ENCODE measurements at regions not wholly inside any gene's neighbourhood (a gene's known extent, or its start where the extent isn't known, plus 50 kb on each side); places are given as distances from the start of the nearest gene placed in this dataset.

DNA sequence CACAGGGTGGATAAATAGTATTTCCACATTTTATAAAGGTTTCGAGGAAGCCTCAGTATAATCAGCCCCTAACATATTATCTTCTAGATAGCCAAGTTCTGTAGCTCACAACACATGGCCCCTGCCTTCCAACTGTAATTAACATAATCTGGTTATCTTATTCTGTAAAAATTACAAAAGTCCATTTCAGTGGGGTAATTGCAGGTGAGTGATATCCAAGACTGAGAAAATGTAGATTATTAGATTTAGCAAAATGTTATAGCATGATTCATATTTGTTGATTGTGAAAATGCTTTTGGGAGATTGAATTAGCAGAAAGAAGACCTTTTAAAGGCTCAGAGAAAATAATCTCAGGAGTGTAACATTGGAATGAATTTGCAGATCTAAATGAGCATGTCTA lies 168.3 kb upstream of the GPC6 start (continued):
- TF ChIP-seq TAF1 (IDR thresholded peaks at IDR 0.05; ENCODE audit: borderline replicate concordance, low read depth, low read length) = no peak
- no peak for TF ChIP-seq RXRA (IDR thresholded peaks at IDR 0.05; ENCODE audit: borderline replicate concordance, low read depth)
- no peak for TF ChIP-seq MXI1 (IDR thresholded peaks at IDR 0.05; ENCODE audit: low read depth, low read length)
- no peak for TF ChIP-seq JUND (IDR thresholded peaks at IDR 0.05)
- no peak for TF ChIP-seq FOXJ3 (CRISPR knock-in tag; IDR thresholded peaks at IDR 0.05)
- no peak for TF ChIP-seq NRF1 (IDR thresholded peaks at IDR 0.05; ENCODE audit: low read depth, low read length)
- TF ChIP-seq GATA2 (CRISPR knock-in tag; IDR thresholded peaks at IDR 0.05) = peak; percentile 72
- no peak for TF ChIP-seq SIN3A (IDR thresholded peaks at IDR 0.05; ENCODE audit: borderline replicate concordance, low read depth, low read length)
- TF ChIP-seq, protein P1, sequence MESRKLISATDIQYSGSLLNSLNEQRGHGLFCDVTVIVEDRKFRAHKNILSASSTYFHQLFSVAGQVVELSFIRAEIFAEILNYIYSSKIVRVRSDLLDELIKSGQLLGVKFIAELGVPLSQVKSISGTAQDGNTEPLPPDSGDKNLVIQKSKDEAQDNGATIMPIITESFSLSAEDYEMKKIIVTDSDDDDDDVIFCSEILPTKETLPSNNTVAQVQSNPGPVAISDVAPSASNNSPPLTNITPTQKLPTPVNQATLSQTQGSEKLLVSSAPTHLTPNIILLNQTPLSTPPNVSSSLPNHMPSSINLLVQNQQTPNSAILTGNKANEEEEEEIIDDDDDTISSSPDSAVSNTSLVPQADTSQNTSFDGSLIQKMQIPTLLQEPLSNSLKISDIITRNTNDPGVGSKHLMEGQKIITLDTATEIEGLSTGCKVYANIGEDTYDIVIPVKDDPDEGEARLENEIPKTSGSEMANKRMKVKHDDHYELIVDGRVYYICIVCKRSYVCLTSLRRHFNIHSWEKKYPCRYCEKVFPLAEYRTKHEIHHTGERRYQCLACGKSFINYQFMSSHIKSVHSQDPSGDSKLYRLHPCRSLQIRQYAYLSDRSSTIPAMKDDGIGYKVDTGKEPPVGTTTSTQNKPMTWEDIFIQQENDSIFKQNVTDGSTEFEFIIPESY (IDR thresholded peaks at IDR 0.05; ENCODE audit: borderline replicate concordance, low read depth) = no peak

DNA sequence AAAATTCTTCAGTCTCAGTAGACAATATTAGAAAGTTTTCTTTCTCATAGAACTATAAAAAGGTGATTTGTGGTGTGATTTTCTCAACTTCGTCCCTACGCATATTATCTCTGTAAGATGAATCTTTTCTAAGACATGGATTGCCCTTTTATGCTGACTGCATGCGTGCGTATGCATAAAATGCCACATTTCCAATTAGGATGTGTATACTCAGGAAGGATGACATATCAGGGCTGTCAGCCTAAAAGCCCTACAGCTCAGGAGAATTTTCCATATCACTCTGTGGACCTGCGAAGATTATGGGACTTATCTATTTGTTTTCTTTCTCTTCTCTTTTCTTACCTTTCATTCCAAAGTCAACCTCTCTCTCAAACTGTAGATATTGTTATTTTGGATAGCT lies 166.5 kb upstream of the GPC6 start:
- Histone ChIP-seq H3K4me2 (no peak overlapping the region), H3F3A (replicated peaks; ENCODE audit: insufficient read depth) (no peaks in the 10 kb centered on the region), H3K4me1 (ENCODE audit: control insufficient read depth in 1 of 2, insufficient read depth in 2 of 2, low read depth in 1 of 2, low read length in 1 of 2) (no peaks in the 10 kb centered on the region; a peak in 1 of 4 replicates), H4K20me1 (ENCODE audit: insufficient read depth) (no peaks in the 10 kb centered on the region), H3K9me3 (no peaks in the 10 kb centered on the region), H3K36me3 (replicated peaks in 1 of 2; ENCODE audit: control insufficient read depth in 1 of 2, insufficient read depth in 2 of 2, low read length in 1 of 2) (no peaks in the 10 kb centered on the region), H3K9me2 (no peaks in the 10 kb centered on the region), H3K79me2 (ENCODE audit: insufficient read depth) (no peaks in the 10 kb centered on the region), H2AFZ (ENCODE audit: low read depth) (no peak overlapping the region), H3K27ac (ENCODE audit: low read depth in 2 of 2, low read length in 1 of 2) (no peak overlapping the region), H3K4me3 (ENCODE audit: low read depth in 2 of 2, low read length in 1 of 2) (no peak overlapping the region), H3K27me3 (ENCODE audit: insufficient read depth) (no peaks in the 10 kb centered on the region), H3K9ac (no peak overlapping the region)
- 88% methylated on average over 5 of the region's 5 CpGs for WGBS (ENCODE audit: low lambda C conversion rate)
- no peak for DNase-seq
- ChIA-PET POLR2A (no interaction called here), CTCF (interaction anchor here (1.0 kb wide), 1 partner anchor 28 kb away, joined by 3 read pairs; no protein-coding TSS in a partner anchor)
- TF ChIP-seq TCF12 (IDR thresholded peaks at IDR 0.05) (no peak), GATA2 (CRISPR knock-in tag; IDR thresholded peaks at IDR 0.05) (no peak), SIN3A (IDR thresholded peaks at IDR 0.05; ENCODE audit: borderline replicate concordance, low read depth, low read length) (no peak), MEF2A (IDR thresholded peaks at IDR 0.05; ENCODE audit: borderline replicate concordance, low read depth) (no peak)

DNA sequence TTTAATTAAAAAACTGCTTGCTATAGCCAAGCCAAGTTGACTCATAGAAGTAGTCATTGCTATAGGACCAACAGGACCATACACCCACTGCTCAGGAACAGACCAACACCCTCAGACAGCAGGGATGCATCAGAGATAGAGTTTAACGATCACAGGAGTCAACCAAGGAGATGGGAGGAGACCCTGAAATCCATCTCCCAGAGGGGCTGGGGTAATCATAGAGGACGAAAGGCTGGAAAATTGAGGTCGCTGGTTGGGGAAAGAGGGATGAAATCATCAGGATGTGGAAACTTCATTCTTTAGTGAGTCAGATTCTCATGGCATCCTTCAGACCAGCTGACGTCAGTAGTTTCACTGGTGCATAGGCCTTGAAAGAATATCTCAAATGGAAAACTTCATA lies 160.4 kb upstream of the GPC6 start:
- DNase-seq = no peak
- ChIA-PET CTCF (interaction anchor here (1.1 kb wide), 1 partner anchor 879 kb away, joined by 4 read pairs; no protein-coding TSS in a partner anchor), POLR2A (no interaction called here)
- Histone ChIP-seq H3K27me3 (ENCODE audit: insufficient read depth) (no peaks in the 10 kb centered on the region), H3K9me2 (no peaks in the 10 kb centered on the region), H3K4me3 (ENCODE audit: low read depth in 2 of 2, low read length in 1 of 2) (no peak overlapping the region), H3K36me3 (replicated peaks in 1 of 2; ENCODE audit: control insufficient read depth in 1 of 2, insufficient read depth in 2 of 2, low read length in 1 of 2) (no peaks in the 10 kb centered on the region), H3K9me3 (no peaks in the 10 kb centered on the region), H3K4me2 (no peak overlapping the region), H3F3A (replicated peaks; ENCODE audit: insufficient read depth) (no peaks in the 10 kb centered on the region), H3K79me2 (ENCODE audit: insufficient read depth) (no peaks in the 10 kb centered on the region), H2AFZ (ENCODE audit: low read depth) (peak overlapping the region; percentile 66; the same call in 1 of the 2 replicates), H4K20me1 (ENCODE audit: insufficient read depth) (no peaks in the 10 kb centered on the region), H3K4me1 (ENCODE audit: control insufficient read depth in 1 of 2, insufficient read depth in 2 of 2, low read depth in 1 of 2, low read length in 1 of 2) (no peaks in the 10 kb centered on the region; a peak in 1 of 4 replicates), H3K9ac (no peak overlapping the region), H3K27ac (ENCODE audit: low read depth in 2 of 2, low read length in 1 of 2) (peak overlapping the region in 1 of 2 experiments; percentile 50; a peak in 2 of 4 replicates)
- TF ChIP-seq RFX5 (IDR thresholded peaks at IDR 0.05; ENCODE audit: low read length) (no peak), TCF12 (IDR thresholded peaks at IDR 0.05) (0 out of 2 replicates have a peak, but pooled peaks have one; percentile 4), FOSL2 (IDR thresholded peaks at IDR 0.05; ENCODE audit: borderline replicate concordance, low read depth) (peak; percentile 26; the same call in 1 of the 2 replicates)
- WGBS (ENCODE audit: low lambda C conversion rate) = 33% methylated on average over 4 of the region's 4 CpGs

Data from SK-N-SH (cell line).